H1 (cell line): ENCODE measurements at regions not wholly inside any gene's neighbourhood (a gene's known extent, or its start where the extent isn't known, plus 50 kb on each side); places are given as distances from the start of the nearest gene placed in this dataset.

Source experiments
- CTCF ChIA-PET: fragments of 300-600 bp; sonication (Branson Sonifier 250); formaldehyde crosslinking; loops from one replicate; lab custom pipeline; 2021; ENCODE audit not compliant: partially characterized antibody; lab: Charles Lee
- POLR2A ChIA-PET: fragments of 300-600 bp; sonication (Branson Sonifier 250); formaldehyde crosslinking; loops from one replicate; lab custom pipeline; 2021; ENCODE audit warnings: inconsistent platforms; ENCODE audit not compliant: partially characterized antibody; lab: Charles Lee
- DNase-seq, 2 experiments: peaks; one replicate each; pipeline versions ENCODE4 v3.0.0 to v3.0.0-alpha.2; 2010 to 2022; ENCODE audit warnings: low spot score in 2 of 2, low read depth in 1 of 2, mixed read lengths in 1 of 2
- FAIRE-seq: peaks from 2 replicates; lab custom pipeline; 2011; peaks lifted over from hg19 to GRCh38; lab: Jason Lieb, UNC
- H2AFZ ChIP-seq: 2 replicates; pipeline ENCODE4 v1.8.1; 2012; ENCODE audit warnings: low read length, inconsistent platforms
- H2AK5ac ChIP-seq: 2 replicates; pipeline ENCODE4 v1.6.1; 2013; ENCODE audit warnings: low read depth, low read length
- H2BK120ac ChIP-seq: replicated peaks from 2 replicates; pipeline ENCODE3; 2013; ENCODE audit warnings: low read depth, low read length, inconsistent platforms
- H2BK12ac ChIP-seq: 2 replicates; pipeline ENCODE4 v1.6.1; 2013; ENCODE audit warnings: low read depth, low read length
- H2BK15ac ChIP-seq: 2 replicates; pipeline ENCODE4 v1.6.1; 2013; ENCODE audit warnings: low read length
- H2BK20ac ChIP-seq: 2 replicates; pipeline ENCODE4 v1.6.1; 2013; ENCODE audit warnings: low read length
- H2BK5ac ChIP-seq: 2 replicates; pipeline ENCODE4 v1.6.1; 2013; ENCODE audit warnings: low read depth, low read length
- H3K14ac ChIP-seq: 2 replicates; pipeline ENCODE4 v1.6.1; 2013; ENCODE audit warnings: inconsistent platforms; ENCODE audit not compliant: insufficient read length
- H3K18ac ChIP-seq: 2 replicates; pipeline ENCODE4 v1.6.1; 2013; ENCODE audit warnings: low read length; ENCODE audit errors: extremely low read depth
- H3K23ac ChIP-seq: 2 replicates; pipeline ENCODE4 v1.6.1; 2013; ENCODE audit warnings: inconsistent platforms; ENCODE audit not compliant: insufficient read length
- H3K23me2 ChIP-seq: 2 replicates; pipeline ENCODE4 v1.6.1; 2013; ENCODE audit warnings: low read depth, low read length
- H3K27ac ChIP-seq: 2 replicates; pipeline ENCODE4 v1.6.1; 2011; ENCODE audit warnings: low read depth, low read length, inconsistent platforms
- H3K27me3 ChIP-seq, 4 experiments: replicated peaks in 1 of 4; 1 replicate in 1 of 4; 2 replicates in 3 of 4; pipeline versions ENCODE4 v1.6.1 to v1.8.1; 2011 to 2013; ENCODE audit warnings: low read length in 3 of 4, mild to moderate bottlenecking in 3 of 4, inconsistent platforms in 2 of 4, mixed read lengths in 2 of 4, moderate library complexity in 1 of 4; ENCODE audit not compliant: control insufficient read depth in 3 of 4, insufficient read depth in 3 of 4; ENCODE audit errors: extremely low read depth in 1 of 4
- H3K36me3 ChIP-seq, 4 experiments: 2 replicates each; pipeline versions ENCODE4 v1.6.1 to v1.8.1; 2011 to 2013; ENCODE audit warnings: mild to moderate bottlenecking in 4 of 4, low read length in 3 of 4, moderate library complexity in 2 of 4, control low read depth in 1 of 4, inconsistent platforms in 1 of 4; ENCODE audit not compliant: insufficient read depth in 4 of 4, control insufficient read depth in 2 of 4
- H3K4ac ChIP-seq: replicated peaks from 2 replicates; pipeline ENCODE3; 2013; ENCODE audit warnings: low read length, low read depth, mixed read lengths, inconsistent platforms; ENCODE audit not compliant: insufficient read length
- H3K4me1 ChIP-seq, 4 experiments: replicated peaks in 1 of 4; 1 replicate in 1 of 4; 2 replicates in 3 of 4; pipeline versions ENCODE4 v1.6.1 to v1.8.1; 2011 to 2013; ENCODE audit warnings: low read length in 3 of 4, inconsistent platforms in 2 of 4, mixed read lengths in 1 of 4; ENCODE audit not compliant: insufficient read depth in 4 of 4, control insufficient read depth in 3 of 4
- H3K4me2 ChIP-seq, 2 experiments: 2 replicates each; pipeline versions ENCODE4 v1.6.1 to v1.8.1; 2011 to 2013; ENCODE audit warnings: low read depth in 2 of 2, low read length in 2 of 2, control low read depth in 1 of 2, inconsistent platforms in 1 of 2, mild to moderate bottlenecking in 1 of 2; ENCODE audit not compliant: insufficient read depth in 1 of 2
- H3K4me3 ChIP-seq, 4 experiments: fragments of 200-600, 300-600 bp in 1 of 4; sonication (generic), shearing (Covaris generic), sonication (Bioruptor Twin) in 1 of 4; 2 replicates each; pipeline versions ENCODE4 v1.5.1 to v1.8.1; 2011 to 2016; ENCODE audit warnings: low read length in 4 of 4, low read depth in 3 of 4, control low read depth in 2 of 4, inconsistent platforms in 2 of 4, mild to moderate bottlenecking in 2 of 4, mixed read lengths in 1 of 4, moderate library complexity in 1 of 4; ENCODE audit not compliant: insufficient read depth in 2 of 4; ENCODE audit errors: extremely low read depth in 1 of 4
- H3K56ac ChIP-seq: replicated peaks from 2 replicates; pipeline ENCODE3; 2013; ENCODE audit warnings: low read depth, mild to moderate bottlenecking, mixed read lengths, low read length, inconsistent platforms; ENCODE audit not compliant: insufficient read length
- H3K79me1 ChIP-seq: 2 replicates; pipeline ENCODE4 v1.6.1; 2013; ENCODE audit warnings: low read depth, low read length, control low read depth
- H3K79me2 ChIP-seq, 2 experiments: 2 replicates each; pipeline versions ENCODE4 v1.6.1 to v1.8.1; 2012 to 2013; ENCODE audit warnings: low read length in 2 of 2, mild to moderate bottlenecking in 2 of 2, inconsistent platforms in 1 of 2; ENCODE audit not compliant: insufficient read depth in 2 of 2, control insufficient read depth in 1 of 2
- H3K9ac ChIP-seq, 4 experiments: replicated peaks in 1 of 4; 1 replicate in 1 of 4; 2 replicates in 3 of 4; pipeline versions ENCODE4 v1.6.1 to v1.8.1; 2011 to 2013; ENCODE audit warnings: low read depth in 3 of 4, low read length in 3 of 4, control low read depth in 2 of 4, mild to moderate bottlenecking in 2 of 4, moderate library complexity in 2 of 4, inconsistent platforms in 1 of 4; ENCODE audit errors: extremely low read depth in 1 of 4
- H3K9me3 ChIP-seq, 2 experiments: 2 replicates each; pipeline versions ENCODE4 v1.6.1 to v1.8.1; 2012 to 2013; ENCODE audit warnings: mild to moderate bottlenecking in 2 of 2, moderate library complexity in 2 of 2, control low read depth in 1 of 2, inconsistent platforms in 1 of 2, low read depth in 1 of 2, low read length in 1 of 2, mixed read lengths in 1 of 2; ENCODE audit not compliant: insufficient read depth in 2 of 2
- H4K20me1 ChIP-seq, 2 experiments: replicated peaks in 1 of 2; 2 replicates each; pipeline versions ENCODE3 to v1.8.1; 2011 to 2013; ENCODE audit warnings: inconsistent platforms in 2 of 2, low read length in 2 of 2, mild to moderate bottlenecking in 1 of 2; ENCODE audit not compliant: insufficient read depth in 2 of 2, control insufficient read depth in 1 of 2
- H4K5ac ChIP-seq: 2 replicates; pipeline ENCODE4 v1.6.1; 2013; ENCODE audit warnings: low read length, low read depth, mixed read lengths, inconsistent platforms; ENCODE audit not compliant: insufficient read length
- H4K8ac ChIP-seq: 2 replicates; pipeline ENCODE4 v1.8.0; 2013; ENCODE audit warnings: mild to moderate bottlenecking, moderate library complexity, low read length, inconsistent platforms; ENCODE audit not compliant: insufficient read depth; ENCODE audit errors: extremely low read depth
- H4K91ac ChIP-seq: replicated peaks from 2 replicates; pipeline ENCODE3; 2013; ENCODE audit warnings: low read length, mixed read lengths, inconsistent platforms; ENCODE audit not compliant: insufficient read length
- BACH1 ChIP-seq: IDR thresholded peaks from 2 replicates; pipeline ENCODE4 v1.6.1; 2012; ENCODE audit warnings: low read length, improper control_type of control experiment
- CHD1 ChIP-seq: IDR thresholded peaks from 2 replicates; pipeline ENCODE4 v1.6.1; 2012; ENCODE audit warnings: low read depth, low read length, improper control_type of control experiment
- CTBP2 ChIP-seq: IDR thresholded peaks from 2 replicates; pipeline ENCODE4 v1.7.0; 2011; ENCODE audit warnings: borderline replicate concordance, mild to moderate bottlenecking, moderate library complexity, mixed read lengths, low read length; ENCODE audit not compliant: insufficient read depth, insufficient read length
- GTF2F1 ChIP-seq: IDR thresholded peaks from 2 replicates; pipeline ENCODE4 v1.6.1; 2012; ENCODE audit warnings: low read depth, low read length, improper control_type of control experiment, borderline replicate concordance
- JUND ChIP-seq: IDR thresholded peaks from 2 replicates; pipeline ENCODE4 v1.6.1; 2011; ENCODE audit warnings: mild to moderate bottlenecking, improper control_type of control experiment, low read length
- KDM1A ChIP-seq: fragments of 200-600, 300-600 bp; sonication (generic); IDR thresholded peaks from 2 replicates; pipeline ENCODE4 v1.7.1; 2016; ENCODE audit warnings: mild to moderate bottlenecking, low read length, borderline replicate concordance
- NANOG ChIP-seq: IDR thresholded peaks from 2 replicates; pipeline ENCODE4 v1.6.1; 2011; ENCODE audit warnings: low read length, low read depth, mild to moderate bottlenecking, inconsistent platforms; ENCODE audit not compliant: insufficient read depth, poor library complexity, severe bottlenecking
- RNF2 ChIP-seq: fragments of 200-900, 300-1000 bp; sonication (generic); IDR thresholded peaks from 2 replicates; pipeline ENCODE4 v1.7.1; 2016; ENCODE audit warnings: borderline replicate concordance, low read depth, mild to moderate bottlenecking, antibody characterized with exemption, low read length; ENCODE audit not compliant: poor library complexity, severe bottlenecking; ENCODE audit errors: missing control alignments
- SIN3A ChIP-seq, 2 experiments: IDR thresholded peaks in 1 of 2; conservative IDR thresholded peaks in 1 of 2; 2 replicates each; pipeline ENCODE4 v1.6.1; 2011 to 2012; ENCODE audit warnings: low read length in 2 of 2, improper control_type of control experiment in 1 of 2, low read depth in 1 of 2, mild to moderate bottlenecking in 1 of 2
- SRF ChIP-seq: IDR thresholded peaks from 2 replicates; pipeline ENCODE4 v1.6.1; 2011; ENCODE audit warnings: mild to moderate bottlenecking, low read depth, low read length, moderate library complexity
- TAF1 ChIP-seq: IDR thresholded peaks from 2 replicates; pipeline ENCODE4 v1.6.1; 2011; ENCODE audit warnings: mild to moderate bottlenecking, low read depth, low read length
- WGBS, 2 experiments: shearing (Covaris generic) in 1 of 2; methylation state at CpG; one replicate each; pipeline versions ENCODE4 v1.1.6 to v1.1.7; 2013 to 2015; ENCODE audit warnings: low lambda C conversion rate in 2 of 2, mixed read lengths in 2 of 2, inconsistent platforms in 1 of 2, low coverage in 1 of 2, missing lambda C conversion rate in 1 of 2; ENCODE audit not compliant: insufficient replicate concordance in 2 of 2, insufficient coverage in 1 of 2, insufficient read length in 1 of 2; ENCODE audit errors: extremely low coverage in 1 of 2, missing lambda C conversion rate in 1 of 2; 5-methylcytosine and 5-hydroxymethylcytosine counted together
- TF ChIP-seq, protein P1 (sequence below): IDR thresholded peaks from 2 replicates; pipeline ENCODE4 v1.6.1; 2012; ENCODE audit warnings: inconsistent platforms

DNA sequence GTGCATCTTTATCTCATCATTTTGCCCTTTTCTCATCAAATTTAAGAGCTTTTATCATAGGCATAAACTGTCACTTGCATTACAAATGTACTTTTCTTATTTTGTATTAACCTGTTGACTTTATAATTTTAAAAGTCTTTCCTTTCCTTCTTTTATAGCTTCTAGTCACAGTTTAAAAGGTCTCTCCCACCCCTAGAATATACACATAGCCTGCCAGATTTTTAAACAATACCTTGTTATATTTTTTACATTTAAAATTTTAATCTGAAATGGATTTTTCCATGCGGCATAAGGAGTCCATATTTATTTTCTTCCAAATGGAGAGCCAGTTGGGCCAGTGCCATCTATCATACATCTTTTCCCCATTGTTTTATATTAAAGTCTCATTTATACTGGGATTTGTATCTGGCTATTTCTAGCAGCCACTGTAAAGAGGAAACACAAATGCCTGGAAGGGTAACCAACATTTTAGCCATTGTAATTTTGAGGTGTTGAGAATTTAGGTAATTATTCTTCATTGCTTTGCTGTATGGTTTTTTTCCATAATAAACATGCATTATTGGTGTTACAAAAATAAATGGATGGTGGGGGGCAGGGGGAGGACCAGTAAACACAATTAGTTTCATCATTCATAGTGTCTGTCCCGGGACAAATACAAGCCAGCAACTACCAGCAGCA lies 92.8 kb downstream of the CCDC71L start:
- CTCF ChIA-PET: interaction anchor here (1.1 to 2.1 kb wide), 3 partner anchors 9 to 26 kb away, joined by 3 to 8 read pairs (median 4); no protein-coding TSS in a partner anchor
- Histone ChIP-seq H4K5ac (no peak overlapping the region), H2BK12ac (peak overlapping the region; percentile 35; the same call in 1 of the 2 replicates), H3K36me3 (no peaks in the 10 kb centered on the region), H3K14ac (no peak overlapping the region), H3K18ac (no peak overlapping the region), H3K23ac (no peak overlapping the region), H3K4ac (no peak overlapping the region), H3K4me1 (peaks cover 0 to 3% (median 0%) of the 10 kb centered on the region in 4 experiments; a peak in 1 of 7 replicates), H3K4me2 (no peak overlapping the region), H2BK20ac (no peak overlapping the region), H4K91ac (no peak overlapping the region), H2AK5ac (no peak overlapping the region), H2BK15ac (no peak overlapping the region), H2BK5ac (no peak overlapping the region), H3K4me3 (no peak overlapping the region), H3K79me1 (no peaks in the 10 kb centered on the region), H4K8ac (no peak overlapping the region), H3K27me3 (no peaks in the 10 kb centered on the region), H4K20me1 (no peaks in the 10 kb centered on the region), H2BK120ac (no peak overlapping the region), H3K56ac (no peak overlapping the region), H2AFZ (0 out of 2 replicates have a peak overlapping the region, but pooled peaks have one; percentile 90), H3K9ac (no peak overlapping the region), H3K79me2 (no peaks in the 10 kb centered on the region), H3K9me3 (no peaks in the 10 kb centered on the region), H3K23me2 (no peaks in the 10 kb centered on the region), H3K27ac (no peak overlapping the region)
- POLR2A ChIA-PET: no interaction called here
- FAIRE-seq (no peak), DNase-seq (no peak)
- WGBS, 2 experiments: 86% methylated on average over 2 of the region's 2 CpGs; no CpG with 5 or more reads in 1 of the 2 experiments
- TF ChIP-seq JUND: no peak
- no peak for TF ChIP-seq SIN3A (conservative IDR thresholded peaks at IDR 0.05 in 1 of 2, IDR thresholded peaks at IDR 0.05 in 1 of 2; ENCODE audit: low read depth in 1 of 2, low read length in 2 of 2)
- no peak for TF ChIP-seq CTBP2
- no peak for TF ChIP-seq RNF2
- TF ChIP-seq, protein P1, sequence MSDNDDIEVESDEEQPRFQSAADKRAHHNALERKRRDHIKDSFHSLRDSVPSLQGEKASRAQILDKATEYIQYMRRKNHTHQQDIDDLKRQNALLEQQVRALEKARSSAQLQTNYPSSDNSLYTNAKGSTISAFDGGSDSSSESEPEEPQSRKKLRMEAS: no peak
- no peak for TF ChIP-seq CHD1
- no peak for TF ChIP-seq TAF1
- TF ChIP-seq SRF: no peak
- no peak for TF ChIP-seq BACH1
- no peak for TF ChIP-seq NANOG
- TF ChIP-seq GTF2F1: no peak
- no peak for TF ChIP-seq KDM1A
